GM21390 (cell line): ENCODE measurements at regions not wholly inside any gene's neighbourhood (a gene's known extent, or its start where the extent isn't known, plus 50 kb on each side); places are given as distances from the start of the nearest gene placed in this dataset.
"Not testable (repeated sequence)": the region's sequence is repeated elsewhere in the genome, so short reads cannot be mapped to it uniquely, and the experiment has no call there.

Experiments used
- ATAC-seq: cut with Tn5 transposase; IDR thresholded peaks from one replicate; pipeline ENCODE4 v1.9.1; 2021; ENCODE audit not compliant: unreplicated experiment

- ATAC-seq = peak; percentile 87
Measured at GRCh38 chr3:20511863-20512505, 326.0 kb upstream of the SGO1 start.

GRCh38 chr3:20510396-20510795 lies 324.4 kb upstream of the SGO1 start:
- no peak for ATAC-seq

DNA sequence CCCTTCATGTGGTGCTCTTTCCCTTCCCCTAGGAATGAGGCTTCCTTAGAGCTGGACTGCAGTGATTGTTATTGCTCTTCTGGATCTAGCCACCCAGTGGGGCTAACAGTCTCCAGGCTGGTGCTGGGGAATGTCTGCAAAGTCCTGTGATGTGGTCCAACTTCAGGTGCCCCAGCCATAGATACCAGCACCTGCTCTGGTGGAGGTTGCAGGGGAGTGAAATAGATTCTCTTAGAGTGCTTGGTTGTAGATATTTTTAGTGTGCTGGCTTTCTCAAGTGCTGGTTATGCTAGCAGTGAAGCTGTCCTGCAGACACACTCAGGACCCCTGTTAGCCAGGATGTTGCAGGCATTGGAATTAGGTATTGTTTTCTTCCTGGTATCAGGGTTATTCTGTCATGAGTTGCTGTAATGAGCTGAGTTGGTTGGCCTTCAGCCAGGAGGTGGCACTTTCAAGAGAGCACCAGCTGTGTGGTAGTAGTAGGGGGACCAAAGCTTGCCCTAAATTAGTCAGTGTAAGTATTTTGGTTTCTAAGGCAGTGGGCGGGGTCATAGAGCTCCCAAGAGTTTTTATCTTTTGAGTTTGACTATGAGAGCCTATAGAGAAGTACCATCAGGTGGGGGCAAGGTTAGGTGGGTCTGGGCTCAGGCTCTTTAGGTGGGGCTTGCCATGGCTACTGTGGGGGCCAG lies 317.5 kb upstream of the SGO1 start:
- no peak for ATAC-seq

DNA sequence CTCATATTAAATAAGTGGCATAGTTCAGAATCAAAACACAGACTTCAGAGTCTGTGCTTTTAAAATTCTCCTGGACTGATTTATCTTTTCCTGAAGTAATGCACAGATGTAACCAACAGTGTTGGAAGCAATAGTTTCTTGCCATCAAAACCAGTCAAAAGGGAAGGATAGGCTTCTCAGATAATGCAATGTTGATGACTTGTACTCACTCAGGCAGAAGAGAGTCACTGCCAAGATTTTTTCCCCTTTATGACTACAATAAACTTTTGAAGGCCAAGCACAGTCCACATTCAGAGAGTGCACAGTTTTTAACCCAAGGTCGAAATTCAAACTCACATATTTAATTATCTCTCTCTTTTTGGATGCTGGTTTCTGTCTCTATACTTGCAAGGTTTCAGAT lies 305.0 kb upstream of the SGO1 start:
- ATAC-seq = no peak

GRCh38 chr3:20488151-20488550 lies 302.1 kb upstream of the SGO1 start:
- ATAC-seq = no peak

DNA sequence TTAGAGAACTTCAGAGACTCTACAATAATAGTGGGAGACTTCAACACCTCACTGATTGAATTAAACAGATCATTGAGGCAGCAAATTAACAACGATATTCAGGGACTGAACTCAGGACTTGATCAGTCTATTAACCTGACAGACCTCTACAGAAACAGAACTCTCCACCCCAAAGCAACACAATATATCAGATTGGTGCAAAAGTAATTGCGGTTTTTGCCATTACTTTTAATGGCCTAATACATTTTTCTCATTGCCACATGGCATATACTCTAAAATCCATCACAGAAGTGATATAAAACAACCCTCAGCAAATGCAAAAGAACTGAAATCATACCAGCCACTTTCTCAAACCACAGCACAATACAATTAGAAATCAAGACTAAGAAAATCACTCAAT lies 298.1 kb upstream of the SGO1 start:
- ATAC-seq = no peak

DNA sequence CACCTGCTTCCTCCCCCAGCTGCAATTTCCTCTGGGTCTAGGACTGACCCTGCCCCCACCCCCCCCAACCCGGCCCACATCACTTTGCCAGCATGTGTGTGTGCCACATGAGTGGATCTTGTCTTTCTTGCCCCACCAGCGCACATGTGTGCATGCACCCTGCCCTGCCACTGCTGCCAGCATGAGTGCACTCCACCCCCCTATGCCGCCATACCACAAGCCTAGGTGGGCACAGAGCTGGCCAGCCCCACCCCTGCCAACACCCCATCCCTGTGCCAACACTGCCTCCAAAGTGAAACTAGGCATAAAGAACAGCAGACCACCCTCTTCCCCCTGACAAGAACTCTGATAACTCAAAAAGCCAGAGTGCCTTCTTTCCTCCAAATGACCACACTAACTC lies 296.3 kb upstream of the SGO1 start:
- no peak for ATAC-seq

DNA sequence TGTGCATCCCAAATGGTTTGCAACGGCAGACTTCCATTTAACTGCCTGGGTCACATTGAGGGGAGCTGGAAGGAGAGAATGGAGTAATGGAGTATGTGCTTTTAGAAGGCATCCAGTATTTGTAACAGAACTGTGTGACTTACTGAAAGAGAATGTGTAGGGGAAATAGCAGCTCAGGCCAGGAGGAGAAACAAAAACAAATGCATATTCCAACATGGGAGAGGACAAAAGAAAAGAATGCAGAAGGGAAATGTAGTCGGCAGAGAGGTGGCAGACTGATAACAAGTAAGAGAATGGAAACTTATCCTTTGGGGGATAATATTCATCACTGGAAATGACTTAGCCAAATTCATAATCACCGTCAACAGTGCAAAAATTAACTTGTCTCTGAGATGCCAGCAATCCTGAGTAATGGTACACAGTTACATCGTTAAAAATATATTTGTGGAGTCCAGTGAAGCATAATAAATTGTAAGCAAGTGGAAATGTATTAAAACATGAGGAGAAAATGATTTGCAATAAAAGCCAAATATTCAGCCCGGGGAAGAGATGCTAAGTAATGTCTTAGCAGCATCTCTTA lies 294.9 kb upstream of the SGO1 start:
- ATAC-seq = no peak

DNA sequence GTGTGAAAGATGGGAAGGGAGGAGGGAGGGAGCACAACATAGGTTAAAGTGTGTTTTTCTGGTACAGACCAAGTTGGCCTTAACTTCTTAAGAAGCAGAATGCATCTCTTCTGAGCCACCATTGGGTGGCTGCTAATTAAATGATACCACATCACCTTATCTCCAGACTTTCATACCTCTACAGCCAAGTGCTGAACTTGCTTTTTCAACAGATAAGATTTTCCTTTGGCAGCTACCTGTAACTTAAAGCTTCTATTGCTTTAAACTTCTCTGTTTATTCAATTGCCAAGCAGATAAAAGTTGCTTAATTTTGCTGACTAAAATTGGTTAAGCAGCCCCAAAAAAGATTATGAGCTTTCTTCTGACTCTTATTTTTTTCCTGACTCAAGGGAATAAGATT lies 292.4 kb upstream of the SGO1 start:
- no peak for ATAC-seq

GRCh38 chr3:20464237-20464636 lies 278.2 kb upstream of the SGO1 start:
- ATAC-seq = not testable (repeated sequence)

GRCh38 chr3:20462723-20463122 lies 276.7 kb upstream of the SGO1 start:
- ATAC-seq = no peak

DNA sequence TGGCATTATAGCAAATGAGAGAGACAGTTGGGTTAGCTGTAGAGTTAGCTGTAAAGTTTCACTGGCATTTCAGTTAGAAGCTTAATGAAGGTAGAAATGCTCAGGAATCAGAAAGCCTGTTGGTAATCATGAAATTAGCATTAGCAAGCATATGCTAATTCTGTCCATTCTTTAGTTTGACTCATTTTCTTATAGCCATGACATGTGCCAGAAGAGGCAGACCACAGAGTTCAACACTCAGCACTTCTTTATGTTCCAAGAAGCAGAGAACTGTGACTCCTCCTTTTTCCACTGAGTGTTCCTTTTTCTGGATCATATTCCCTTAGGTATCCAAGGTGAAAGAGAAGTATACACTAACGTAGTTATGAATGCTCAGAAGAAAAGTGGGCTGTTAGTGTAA lies 276.2 kb upstream of the SGO1 start:
- no peak for ATAC-seq

DNA sequence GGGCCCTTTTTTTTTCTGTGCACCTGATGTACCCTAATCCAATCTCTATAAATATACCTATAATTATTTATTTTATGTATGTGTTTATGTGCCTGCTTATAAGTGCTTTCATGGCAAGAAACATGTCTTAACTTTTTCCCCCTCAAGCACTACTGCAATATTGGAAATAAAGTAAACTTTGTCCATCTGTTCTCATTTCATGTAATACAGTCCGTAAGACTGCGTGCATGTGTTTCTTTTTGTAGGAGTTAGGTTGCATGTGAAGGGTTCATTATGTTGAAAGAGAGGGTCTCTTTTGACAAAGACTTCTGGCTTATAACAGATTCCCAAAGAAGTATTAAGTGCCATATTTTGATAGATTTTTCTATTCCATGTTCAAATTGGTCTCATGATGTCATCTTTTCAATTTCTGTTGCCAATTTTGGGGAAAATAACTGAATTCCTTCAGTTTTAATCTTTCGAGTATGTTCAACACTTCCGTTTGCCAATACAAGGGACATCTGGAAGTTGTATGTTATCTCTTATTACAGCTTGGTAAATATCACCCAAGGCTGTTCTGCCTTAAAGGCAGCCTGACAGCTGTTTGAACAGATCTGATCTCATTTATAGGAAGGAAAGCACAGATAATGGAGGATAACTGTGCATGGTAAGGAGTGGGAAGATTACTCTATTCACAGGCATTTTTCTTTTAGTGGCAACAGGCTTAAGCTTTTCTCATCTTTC lies 273.1 kb upstream of the SGO1 start:
- ATAC-seq = no peak

DNA sequence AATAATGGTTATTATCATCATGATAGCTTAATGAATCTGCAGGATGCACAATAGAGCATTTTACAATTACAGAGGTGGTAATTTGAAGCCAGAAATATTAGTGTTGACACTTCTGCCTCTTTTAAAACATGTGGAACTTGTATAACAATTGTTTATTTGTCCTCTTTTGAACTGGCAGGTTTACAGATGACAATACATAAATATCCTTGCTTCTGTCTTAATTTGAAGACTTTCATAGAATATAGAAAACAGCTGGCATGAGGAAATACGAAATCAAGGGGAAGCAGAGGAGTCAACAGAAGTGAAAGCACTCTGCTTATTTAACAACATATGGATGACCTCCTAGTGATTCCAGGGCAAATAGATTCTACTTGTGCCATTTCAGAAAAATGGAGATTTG lies 270.5 kb upstream of the SGO1 start:
- ATAC-seq = no peak

DNA sequence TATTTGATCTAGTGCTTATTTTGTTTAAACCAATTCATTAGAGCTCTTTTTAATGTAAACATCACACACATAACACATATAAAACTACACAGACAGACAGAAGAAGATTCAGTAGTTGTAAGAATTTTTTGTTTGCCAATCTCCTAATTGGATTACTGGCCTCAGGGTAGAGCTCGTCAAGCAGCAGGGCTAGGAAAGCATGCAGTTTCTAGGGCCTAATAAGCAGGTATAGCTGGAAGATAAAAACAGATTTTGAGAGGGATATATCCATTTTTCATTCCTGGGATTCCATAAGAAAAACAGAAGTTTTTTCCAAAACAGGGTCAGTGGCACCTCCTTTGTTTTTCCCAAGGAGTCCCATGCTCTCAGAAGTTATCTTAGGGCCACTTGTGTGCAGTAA lies 265.2 kb upstream of the SGO1 start:
- ATAC-seq = no peak

DNA sequence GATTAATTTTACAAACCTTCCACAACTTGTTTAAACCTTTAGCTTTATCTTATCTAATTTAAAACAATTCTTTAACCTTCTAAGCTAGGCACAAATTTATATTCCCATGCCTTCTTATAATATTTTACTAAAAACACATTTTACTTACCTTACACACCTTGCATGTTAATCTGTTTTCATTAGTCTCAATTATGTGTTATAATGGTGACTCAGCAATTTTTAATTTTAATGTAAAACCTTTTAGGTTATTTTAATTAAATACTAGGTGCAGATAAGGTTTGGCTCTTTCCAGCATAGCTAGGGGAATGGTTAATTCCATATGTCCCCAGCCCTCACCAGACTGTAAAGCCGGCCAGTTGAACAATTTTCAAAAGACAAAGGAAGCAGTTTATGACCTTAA lies 264.6 kb upstream of the SGO1 start:
- ATAC-seq = no peak

GRCh38 chr3:20442846-20443245 lies 256.8 kb upstream of the SGO1 start:
- no peak for ATAC-seq

GRCh38 chr3:20427268-20427667 lies 241.3 kb upstream of the SGO1 start:
- ATAC-seq = not testable (repeated sequence)

GRCh38 chr3:20425138-20425537 lies 239.1 kb upstream of the SGO1 start:
- ATAC-seq = no peak

DNA sequence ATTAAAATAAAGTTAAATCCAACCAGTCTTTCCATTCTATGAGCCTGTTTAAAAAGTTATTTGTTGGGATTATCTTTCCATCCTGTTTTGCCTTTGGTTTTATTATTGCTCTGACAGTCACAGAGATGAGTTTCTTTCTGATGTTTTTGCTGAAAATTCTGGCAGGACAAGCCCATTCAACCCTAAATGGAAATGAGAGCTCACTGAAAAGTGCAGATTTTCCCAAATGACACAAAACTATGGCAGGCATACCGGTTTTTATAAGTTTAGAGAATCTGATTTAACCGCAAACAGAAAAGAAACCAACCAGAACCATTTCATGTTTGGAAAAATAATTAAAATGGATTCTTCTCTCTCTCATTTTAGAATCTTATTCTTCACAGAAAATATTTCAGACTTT lies 238.1 kb upstream of the SGO1 start:
- ATAC-seq = no peak

DNA sequence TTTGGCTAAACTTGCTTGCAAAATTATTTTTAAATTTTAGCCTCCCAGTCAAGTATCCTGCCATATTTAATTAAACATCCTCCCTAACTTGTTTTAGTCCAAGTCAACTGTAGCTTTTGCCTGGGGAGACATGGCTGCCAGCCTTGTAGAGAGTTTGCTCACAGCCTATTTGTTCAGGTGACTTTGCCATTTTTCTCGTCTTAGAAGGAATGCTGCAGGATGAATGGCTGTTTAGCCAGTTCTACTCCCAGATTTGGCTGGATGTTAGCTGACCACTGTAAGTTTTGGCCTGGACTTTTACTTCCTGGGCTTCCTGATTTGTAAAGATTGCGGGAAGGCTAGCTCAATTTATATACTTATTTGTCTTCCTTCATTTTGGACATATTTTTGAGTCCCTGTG lies 236.4 kb upstream of the SGO1 start:
- no peak for ATAC-seq
